ENCODE measurements at regions not wholly inside any gene's neighbourhood (a gene's known extent, or its start where the extent isn't known, plus 50 kb on each side); places are given as distances from the start of the nearest gene placed in this dataset.

- DNase-seq (ENCODE audit: low spot score) (no peak), ATAC-seq (ENCODE audit: insufficient number of reproducible peaks, low FRiP score, low read depth) (no peak)
- H3K9me3 ChIP-seq = no peaks in the 10 kb centered on the region
- no peak overlapping the region for H3K27ac ChIP-seq
- TF ChIP-seq, protein P1, sequence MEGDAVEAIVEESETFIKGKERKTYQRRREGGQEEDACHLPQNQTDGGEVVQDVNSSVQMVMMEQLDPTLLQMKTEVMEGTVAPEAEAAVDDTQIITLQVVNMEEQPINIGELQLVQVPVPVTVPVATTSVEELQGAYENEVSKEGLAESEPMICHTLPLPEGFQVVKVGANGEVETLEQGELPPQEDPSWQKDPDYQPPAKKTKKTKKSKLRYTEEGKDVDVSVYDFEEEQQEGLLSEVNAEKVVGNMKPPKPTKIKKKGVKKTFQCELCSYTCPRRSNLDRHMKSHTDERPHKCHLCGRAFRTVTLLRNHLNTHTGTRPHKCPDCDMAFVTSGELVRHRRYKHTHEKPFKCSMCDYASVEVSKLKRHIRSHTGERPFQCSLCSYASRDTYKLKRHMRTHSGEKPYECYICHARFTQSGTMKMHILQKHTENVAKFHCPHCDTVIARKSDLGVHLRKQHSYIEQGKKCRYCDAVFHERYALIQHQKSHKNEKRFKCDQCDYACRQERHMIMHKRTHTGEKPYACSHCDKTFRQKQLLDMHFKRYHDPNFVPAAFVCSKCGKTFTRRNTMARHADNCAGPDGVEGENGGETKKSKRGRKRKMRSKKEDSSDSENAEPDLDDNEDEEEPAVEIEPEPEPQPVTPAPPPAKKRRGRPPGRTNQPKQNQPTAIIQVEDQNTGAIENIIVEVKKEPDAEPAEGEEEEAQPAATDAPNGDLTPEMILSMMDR (IDR thresholded peaks at IDR 0.05) = no peak
- no peaks in the 10 kb centered on the region for H3K27me3 ChIP-seq (replicated peaks; ENCODE audit: insufficient read depth)
- H3K4me3 ChIP-seq = no peak overlapping the region
- no peaks in the 10 kb centered on the region for H3K36me3 ChIP-seq
- no peaks in the 10 kb centered on the region for H3K4me1 ChIP-seq (ENCODE audit: control insufficient read depth in 1 of 2, low read depth in 2 of 2)
Measured at GRCh38 chr1:168958562-168959289, 147.8 kb upstream of the ATP1B1 start.

- H3K27me3 ChIP-seq (replicated peaks; ENCODE audit: insufficient read depth) = no peaks in the 10 kb centered on the region
- no peak overlapping the region for H3K4me3 ChIP-seq
- ATAC-seq (ENCODE audit: insufficient number of reproducible peaks, low FRiP score, low read depth) (no peak), DNase-seq (ENCODE audit: low spot score) (no peak)
- H3K4me1 ChIP-seq (ENCODE audit: control insufficient read depth in 1 of 2, low read depth in 2 of 2) = no peaks in the 10 kb centered on the region
- TF ChIP-seq, protein P1 (IDR thresholded peaks at IDR 0.05) = no peak
- no peak overlapping the region for H3K27ac ChIP-seq
- H3K9me3 ChIP-seq = no peaks in the 10 kb centered on the region
- H3K36me3 ChIP-seq = no peaks in the 10 kb centered on the region
Measured at GRCh38 chr1:168959382-168959781, 147.1 kb upstream of the ATP1B1 start.

DNA sequence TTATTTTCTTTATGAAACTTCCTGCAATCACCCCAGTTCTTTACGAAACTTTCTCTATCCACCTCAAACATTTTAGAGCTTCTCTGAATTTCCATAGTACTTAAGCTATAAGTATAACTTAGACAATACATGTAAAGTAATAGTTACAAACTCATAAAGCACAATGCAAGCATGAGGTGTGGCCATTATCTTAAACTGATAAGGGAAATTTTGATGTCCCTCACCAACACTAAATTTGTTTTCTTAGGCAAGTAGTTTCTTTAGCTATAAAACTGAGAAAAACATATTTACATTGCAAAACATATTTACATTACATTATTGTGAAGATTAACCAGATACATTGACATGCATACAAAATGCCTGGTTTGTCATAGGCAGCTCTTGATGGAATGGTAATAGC lies 146.4 kb upstream of the ATP1B1 start:
- DNase-seq (ENCODE audit: low spot score) = no peak
- TF ChIP-seq, protein P1 (IDR thresholded peaks at IDR 0.05) = no peak
- H3K4me3 ChIP-seq = no peak overlapping the region

DNA sequence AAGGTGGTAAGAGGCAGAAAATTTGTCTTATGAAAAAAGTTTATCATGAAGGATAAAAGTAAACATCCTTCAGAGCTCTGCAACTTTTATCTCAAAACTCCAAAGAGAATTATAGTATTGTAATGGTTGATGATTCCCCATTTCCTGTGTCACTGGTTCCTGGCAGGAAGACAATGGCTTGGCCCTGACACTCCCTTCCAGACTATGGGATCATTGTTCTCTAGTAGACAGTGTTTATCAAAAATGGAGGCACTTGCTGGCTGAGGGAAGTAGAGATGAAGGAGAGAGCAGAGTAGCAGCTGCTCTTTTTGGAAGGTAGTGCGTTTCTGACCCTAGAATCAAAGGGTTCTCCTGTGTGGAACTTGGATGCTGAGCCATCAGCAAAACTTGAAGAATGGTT lies 145.9 kb upstream of the ATP1B1 start:
- no peak for ATAC-seq (ENCODE audit: insufficient number of reproducible peaks, low FRiP score, low read depth)
- H3K4me3 ChIP-seq = no peak overlapping the region
- no peaks in the 10 kb centered on the region for H3K36me3 ChIP-seq
- H3K27ac ChIP-seq = no peak overlapping the region
- no peaks in the 10 kb centered on the region for H3K9me3 ChIP-seq
- no peaks in the 10 kb centered on the region for H3K27me3 ChIP-seq (replicated peaks; ENCODE audit: insufficient read depth)
- no peak for DNase-seq (ENCODE audit: low spot score)
- TF ChIP-seq, protein P1 (IDR thresholded peaks at IDR 0.05) = no peak
- no peaks in the 10 kb centered on the region for H3K4me1 ChIP-seq (ENCODE audit: control insufficient read depth in 1 of 2, low read depth in 2 of 2)

More for the DNA sequence above, 146.4 kb upstream of the ATP1B1 start:
- no peaks in the 10 kb centered on the region for H3K36me3 ChIP-seq
- no peak overlapping the region for H3K27ac ChIP-seq
- ATAC-seq (ENCODE audit: insufficient number of reproducible peaks, low FRiP score, low read depth) = no peak
- H3K4me1 ChIP-seq (ENCODE audit: control insufficient read depth in 1 of 2, low read depth in 2 of 2) = no peaks in the 10 kb centered on the region
- H3K27me3 ChIP-seq (replicated peaks; ENCODE audit: insufficient read depth) = no peaks in the 10 kb centered on the region
- no peaks in the 10 kb centered on the region for H3K9me3 ChIP-seq

GRCh38 chr1:168963601-168964000 lies 142.9 kb upstream of the ATP1B1 start:
- Histone ChIP-seq H3K36me3 (no peaks in the 10 kb centered on the region), H3K9me3 (no peaks in the 10 kb centered on the region), H3K4me3 (no peak overlapping the region), H3K4me1 (ENCODE audit: control insufficient read depth in 1 of 2, low read depth in 2 of 2) (no peaks in the 10 kb centered on the region), H3K27me3 (replicated peaks; ENCODE audit: insufficient read depth) (no peaks in the 10 kb centered on the region), H3K27ac (no peak overlapping the region)
- no peak for ATAC-seq (ENCODE audit: insufficient number of reproducible peaks, low FRiP score, low read depth)
- DNase-seq (ENCODE audit: low spot score) = no peak
- TF ChIP-seq, protein P1 (IDR thresholded peaks at IDR 0.05) = no peak

Data from thoracic aorta (tissue), 2 donors.